ENCODE measurements at regions not wholly inside any gene's neighbourhood (a gene's known extent, or its start where the extent isn't known, plus 50 kb on each side); places are given as distances from the start of the nearest gene placed in this dataset.

- Mint-ChIP-seq H3K27ac (no peak overlapping the region), H3K9me3 (no peaks in the 10 kb centered on the region), H3K4me3 (no peak overlapping the region), H3K36me3 (ENCODE audit: low read depth) (no peaks in the 10 kb centered on the region), H3K4me1 (ENCODE audit: low read depth) (peaks cover 6% of the 10 kb centered on the region), H3K27me3 (peaks cover 4% of the 10 kb centered on the region)
- ATAC-seq (no peak), DNase-seq (no peak)
- intact Hi-C loops (cut with micrococcal nuclease) = no loop called here
- TF ChIP-seq CTCF (IDR thresholded peaks at IDR 0.05) = no peak
- CTCF ChIA-PET = interaction anchor here (0.9 to 6.2 kb wide), 4 partner anchors 11 to 210 kb away, joined by 3 to 44 read pairs (median 3); no protein-coding TSS in a partner anchor
- POLR2A ChIA-PET = no interaction called here
These were observed 55.0 kb upstream of the TM9SF2 start for GRCh38 chr13:99446242-99446641.

- TF ChIP-seq CTCF (IDR thresholded peaks at IDR 0.05) = no peak
- peak overlapping the region; percentile 40 for H3K27ac Mint-ChIP-seq
- no peaks in the 10 kb centered on the region for H3K9me3 Mint-ChIP-seq
- ChIA-PET CTCF (interaction anchor here (1.5 to 6.2 kb wide), 5 partner anchors 9 to 61 kb away, joined by 4 to 44 read pairs (median 7); no protein-coding TSS in a partner anchor), POLR2A (interaction anchor here (0.7 to 2.3 kb wide), 3 partner anchors 12 to 249 kb away, joined by 3 to 7 read pairs (median 5); partner anchors contain the start of genes TM9SF2 and UBAC2)
- peaks cover 9% of the 10 kb centered on the region for H3K4me1 Mint-ChIP-seq (ENCODE audit: low read depth)
- intact Hi-C loops (cut with micrococcal nuclease) = no loop called here
- DNase-seq = no peak
- H3K27me3 Mint-ChIP-seq = peaks cover 6% of the 10 kb centered on the region
- ATAC-seq = peak; percentile 47
- no peak overlapping the region for H3K4me3 Mint-ChIP-seq
- H3K36me3 Mint-ChIP-seq (ENCODE audit: low read depth) = no peaks in the 10 kb centered on the region
These were observed 52.7 kb upstream of the TM9SF2 start for GRCh38 chr13:99448546-99448945.

- H3K4me3 Mint-ChIP-seq = no peak overlapping the region
- ChIA-PET POLR2A (interaction anchor here (1.2 kb wide), 1 partner anchor 17 kb away, joined by 4 read pairs; no protein-coding TSS in a partner anchor), CTCF (interaction anchor here (1.0 to 6.2 kb wide), 5 partner anchors 11 to 274 kb away, joined by 3 to 44 read pairs (median 6); no protein-coding TSS in a partner anchor)
- TF ChIP-seq CTCF (IDR thresholded peaks at IDR 0.05) = no peak
- ATAC-seq (no peak), DNase-seq (no peak)
- intact Hi-C loops (cut with micrococcal nuclease) = no loop called here
- H3K9me3 Mint-ChIP-seq = peaks cover 4% of the 10 kb centered on the region
- H3K36me3 Mint-ChIP-seq (ENCODE audit: low read depth) = no peaks in the 10 kb centered on the region
- no peak overlapping the region for H3K27ac Mint-ChIP-seq
- peaks cover 7% of the 10 kb centered on the region for H3K27me3 Mint-ChIP-seq
- peaks cover 9% of the 10 kb centered on the region for H3K4me1 Mint-ChIP-seq (ENCODE audit: low read depth)
These were observed 50.9 kb upstream of the TM9SF2 start for GRCh38 chr13:99450416-99450815.
